ENCODE measurements at regions not wholly inside any gene's neighbourhood (a gene's known extent, or its start where the extent isn't known, plus 50 kb on each side); places are given as distances from the start of the nearest gene placed in this dataset.
"Not testable (repeated sequence)": the region's sequence is repeated elsewhere in the genome, so short reads cannot be mapped to it uniquely, and the experiment has no call there.

DNA sequence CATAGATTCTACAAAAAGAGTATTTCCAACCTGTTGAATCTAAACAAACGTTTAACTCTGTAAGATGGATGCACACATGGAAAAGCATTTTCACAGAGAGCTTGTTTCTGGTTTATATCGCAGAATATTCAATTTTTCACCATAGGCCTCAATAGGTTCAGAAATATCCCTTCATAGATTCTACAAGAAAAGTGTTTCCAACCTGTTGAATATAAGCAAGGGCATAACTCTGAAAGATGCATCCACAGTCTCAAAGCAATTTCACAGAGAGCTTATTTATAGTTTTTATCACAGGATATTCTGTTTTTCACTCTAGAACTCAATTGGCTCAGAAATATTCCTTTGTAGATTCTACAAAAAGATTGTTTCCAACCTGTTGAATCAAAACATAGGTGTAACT is 1483.6 kb downstream of the UQCRFS1 start:
- peaks cover 13 to 81% (median 58%) of the 10 kb centered on the region in 6 donors for H3K9me3 Mint-ChIP-seq
- H3K27ac Mint-ChIP-seq: no peak overlapping the region
- no peak for DNase-seq
- H3K4me3 Mint-ChIP-seq: no peak overlapping the region
- peaks cover 11 to 37% (median 23%) of the 10 kb centered on the region in 3 donors for H3K36me3 Mint-ChIP-seq
- no peaks in the 10 kb centered on the region for H3K4me1 Mint-ChIP-seq
- H3K27me3 Mint-ChIP-seq (ENCODE audit: low read depth in 3 of 3): no peaks in the 10 kb centered on the region

DNA sequence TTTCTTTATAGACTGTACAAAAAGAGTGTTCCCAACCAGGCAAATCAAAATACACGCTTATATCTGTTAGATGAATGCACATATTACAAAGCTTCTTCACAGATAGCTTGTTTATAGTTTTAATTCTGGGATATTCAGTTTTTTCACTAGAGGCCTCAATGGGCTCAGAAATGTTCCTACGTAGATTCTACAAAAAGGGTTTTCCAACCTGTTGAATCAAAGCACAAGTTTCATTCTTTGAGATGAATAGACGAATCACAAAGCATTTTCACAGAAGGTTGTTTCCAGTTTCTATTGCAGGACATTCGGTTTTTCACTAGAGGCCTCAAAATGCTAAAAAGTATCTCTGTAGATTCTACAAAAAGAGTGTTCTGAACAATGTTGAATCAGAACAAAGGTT is 1490.3 kb downstream of the UQCRFS1 start:
- peaks cover 23 to 92% (median 75%) of the 10 kb centered on the region in 6 donors for H3K9me3 Mint-ChIP-seq

DNA sequence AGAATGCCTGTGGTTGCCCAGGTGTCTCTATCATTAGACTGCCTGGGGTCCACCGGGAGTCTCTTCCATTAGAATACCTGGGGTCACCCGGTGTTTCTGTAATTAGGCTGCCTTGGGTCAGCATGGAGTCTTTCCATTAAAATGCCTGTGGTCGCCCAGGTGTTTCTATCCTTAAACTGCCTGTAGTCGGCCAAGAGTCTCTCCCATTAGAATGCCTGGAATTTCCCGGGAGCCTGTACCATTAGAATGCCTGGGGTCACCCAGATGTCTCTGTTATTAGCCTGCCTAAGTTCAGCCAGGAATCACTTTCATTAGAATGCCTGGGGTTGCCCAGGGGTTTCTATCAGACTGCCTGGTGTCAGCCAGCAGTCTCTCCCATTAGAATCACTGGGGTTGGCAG is 1492.8 kb downstream of the UQCRFS1 start:
- no peak for DNase-seq
- H3K27ac Mint-ChIP-seq: no peak overlapping the region
- H3K4me3 Mint-ChIP-seq: no peak overlapping the region
- peaks cover 0 to 7% (median 0%) of the 10 kb centered on the region in 3 donors for H3K36me3 Mint-ChIP-seq
- no peaks in the 10 kb centered on the region for H3K4me1 Mint-ChIP-seq
- H3K9me3 Mint-ChIP-seq: peaks cover 23 to 97% (median 69%) of the 10 kb centered on the region in 6 donors
- peaks cover 0 to 2% (median 2%) of the 10 kb centered on the region in 3 donors for H3K27me3 Mint-ChIP-seq (ENCODE audit: low read depth in 3 of 3)

More for the DNA sequence above, 1490.3 kb downstream of the UQCRFS1 start:
- H3K4me3 Mint-ChIP-seq: no peak overlapping the region
- H3K4me1 Mint-ChIP-seq: no peaks in the 10 kb centered on the region
- peaks cover 0 to 3% (median 3%) of the 10 kb centered on the region in 3 donors for H3K36me3 Mint-ChIP-seq
- H3K27me3 Mint-ChIP-seq (ENCODE audit: low read depth in 3 of 3): peaks cover 0 to 2% (median 0%) of the 10 kb centered on the region in 3 donors
- DNase-seq: no peak
- H3K27ac Mint-ChIP-seq: no peak overlapping the region

DNA sequence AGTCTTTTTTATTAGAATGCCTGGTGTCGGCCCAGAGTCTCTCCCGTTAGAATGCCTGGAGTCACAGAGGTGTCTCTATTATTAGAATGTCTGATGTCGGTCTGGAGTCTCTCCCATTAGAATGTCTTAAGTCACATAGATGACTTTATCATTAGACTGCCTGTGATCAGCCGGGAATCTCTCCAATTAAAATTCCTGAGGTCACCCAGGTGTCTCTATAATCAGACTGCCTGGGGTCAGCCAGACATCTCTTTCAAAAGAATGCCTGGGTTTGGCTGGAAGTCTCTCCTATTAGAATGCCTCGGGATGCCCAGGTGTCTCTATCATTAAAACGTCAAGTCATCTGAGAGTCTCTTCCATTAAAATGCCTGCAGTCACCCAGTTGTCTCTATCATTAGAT is 1493.9 kb downstream of the UQCRFS1 start:
- H3K27ac Mint-ChIP-seq: no peak overlapping the region
- H3K27me3 Mint-ChIP-seq (ENCODE audit: low read depth in 3 of 3): peaks cover 0 to 2% (median 2%) of the 10 kb centered on the region in 3 donors
- H3K9me3 Mint-ChIP-seq: peaks cover 23 to 98% (median 65%) of the 10 kb centered on the region in 6 donors
- H3K4me3 Mint-ChIP-seq: no peak overlapping the region
- DNase-seq: no peak
- peaks cover 0 to 5% (median 0%) of the 10 kb centered on the region in 3 donors for H3K36me3 Mint-ChIP-seq
- H3K4me1 Mint-ChIP-seq: no peaks in the 10 kb centered on the region

DNA sequence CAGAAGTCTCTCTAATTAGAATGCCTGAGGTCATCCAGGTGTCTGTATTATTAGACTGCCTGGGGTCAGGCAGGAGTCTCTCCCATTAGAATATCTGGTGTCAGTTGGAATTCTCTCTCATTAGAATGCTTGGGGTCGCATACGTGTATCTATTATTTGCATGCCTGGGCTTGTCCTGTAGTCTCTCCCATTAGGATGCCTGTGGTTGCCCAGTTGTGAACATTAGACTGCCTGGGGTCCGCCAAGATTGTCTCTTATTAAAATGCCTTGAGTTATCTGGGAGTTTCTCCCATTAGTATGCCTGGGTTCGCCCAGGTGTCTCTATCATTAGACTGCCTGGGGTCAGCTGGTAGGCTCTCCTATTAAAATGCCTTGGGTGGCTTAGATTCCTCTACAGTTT is 1494.7 kb downstream of the UQCRFS1 start:
- no peaks in the 10 kb centered on the region for H3K4me1 Mint-ChIP-seq
- H3K27ac Mint-ChIP-seq: no peak overlapping the region
- DNase-seq: no peak
- peaks cover 21 to 90% (median 61%) of the 10 kb centered on the region in 6 donors for H3K9me3 Mint-ChIP-seq
- H3K27me3 Mint-ChIP-seq (ENCODE audit: low read depth in 3 of 3): peaks cover 0 to 2% (median 2%) of the 10 kb centered on the region in 3 donors
- no peak overlapping the region for H3K4me3 Mint-ChIP-seq
- peaks cover 0 to 5% (median 0%) of the 10 kb centered on the region in 3 donors for H3K36me3 Mint-ChIP-seq

DNA sequence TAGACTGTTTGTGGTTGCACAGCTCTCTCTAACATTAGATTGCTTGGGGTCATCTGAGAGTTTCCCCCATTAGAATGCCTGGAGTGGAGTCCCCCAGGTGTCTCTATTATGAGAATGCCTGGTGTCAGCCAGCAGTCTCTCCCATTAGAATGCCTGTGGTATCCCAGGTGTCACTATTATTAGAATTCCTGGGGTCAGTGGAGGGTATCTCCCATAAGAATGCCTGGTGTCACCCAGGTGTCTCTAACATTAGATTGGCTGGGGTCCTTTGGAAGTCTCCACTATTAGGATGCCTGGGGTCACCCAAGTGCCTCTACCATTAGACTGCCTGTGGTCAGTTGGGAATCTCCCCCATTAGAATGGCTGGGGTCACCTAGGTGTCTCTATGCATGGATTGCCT is 1495.1 kb downstream of the UQCRFS1 start:
- Mint-ChIP-seq H3K27me3 (ENCODE audit: low read depth in 3 of 3) (peaks cover 0 to 2% (median 2%) of the 10 kb centered on the region in 3 donors), H3K27ac (no peak overlapping the region), H3K4me3 (no peak overlapping the region), H3K36me3 (peaks cover 0 to 5% (median 0%) of the 10 kb centered on the region in 3 donors), H3K9me3 (peaks cover 21 to 88% (median 60%) of the 10 kb centered on the region in 6 donors), H3K4me1 (no peaks in the 10 kb centered on the region)
- DNase-seq: no peak

DNA sequence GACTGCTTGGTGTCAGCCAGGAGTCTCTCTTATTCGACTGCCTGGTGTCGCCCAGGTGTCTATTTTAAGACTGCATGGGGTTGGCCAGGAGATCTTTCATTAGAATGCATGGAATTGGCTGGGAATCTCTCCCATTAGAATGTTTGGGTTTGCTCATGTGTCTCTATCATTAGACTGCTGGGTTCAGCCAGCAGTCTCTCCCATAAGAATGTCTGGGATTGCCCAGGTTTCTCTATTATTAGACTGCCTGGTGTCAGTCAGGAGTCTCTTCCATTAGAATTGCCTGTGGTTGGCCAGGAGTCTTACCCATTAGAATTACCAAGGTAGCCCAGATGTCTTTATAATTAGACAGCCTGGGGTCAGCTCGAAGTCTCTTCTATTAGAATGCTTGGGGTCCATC is 1496.0 kb downstream of the UQCRFS1 start:
- peaks cover 21 to 90% (median 58%) of the 10 kb centered on the region in 6 donors for H3K9me3 Mint-ChIP-seq
- H3K36me3 Mint-ChIP-seq: peaks cover 0 to 5% (median 0%) of the 10 kb centered on the region in 3 donors
- no peak for DNase-seq
- H3K4me1 Mint-ChIP-seq: no peaks in the 10 kb centered on the region
- H3K27me3 Mint-ChIP-seq (ENCODE audit: low read depth in 3 of 3): peaks cover 0 to 2% (median 2%) of the 10 kb centered on the region in 3 donors
- H3K27ac Mint-ChIP-seq: no peak overlapping the region
- H3K4me3 Mint-ChIP-seq: no peak overlapping the region

DNA sequence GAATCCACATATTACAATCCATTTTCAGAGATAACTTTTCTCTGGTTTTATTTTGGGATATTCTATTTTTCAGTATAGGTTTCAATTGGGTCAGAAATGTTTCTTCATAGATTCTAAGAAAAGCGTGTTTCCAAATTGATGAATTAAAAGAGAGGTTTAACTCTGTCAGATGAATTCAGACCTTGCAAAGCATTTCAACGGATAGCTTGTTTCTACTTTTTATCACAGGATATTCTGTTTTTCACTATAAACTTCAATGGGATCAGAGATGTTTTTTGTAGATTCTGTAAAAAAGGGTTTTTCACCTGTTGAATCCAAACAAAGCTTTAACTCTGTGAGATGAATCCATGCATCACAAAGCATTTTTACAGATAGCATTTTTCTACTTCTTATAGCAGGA is 1498.1 kb downstream of the UQCRFS1 start:
- Mint-ChIP-seq H3K36me3 (peaks cover 0 to 5% (median 4%) of the 10 kb centered on the region in 3 donors), H3K27me3 (ENCODE audit: low read depth in 3 of 3) (peaks cover 0 to 3% (median 0%) of the 10 kb centered on the region in 3 donors), H3K4me3 (no peak overlapping the region), H3K4me1 (no peaks in the 10 kb centered on the region), H3K9me3 (peaks cover 22 to 79% (median 46%) of the 10 kb centered on the region in 6 donors), H3K27ac (no peak overlapping the region)
- no peak for DNase-seq

DNA sequence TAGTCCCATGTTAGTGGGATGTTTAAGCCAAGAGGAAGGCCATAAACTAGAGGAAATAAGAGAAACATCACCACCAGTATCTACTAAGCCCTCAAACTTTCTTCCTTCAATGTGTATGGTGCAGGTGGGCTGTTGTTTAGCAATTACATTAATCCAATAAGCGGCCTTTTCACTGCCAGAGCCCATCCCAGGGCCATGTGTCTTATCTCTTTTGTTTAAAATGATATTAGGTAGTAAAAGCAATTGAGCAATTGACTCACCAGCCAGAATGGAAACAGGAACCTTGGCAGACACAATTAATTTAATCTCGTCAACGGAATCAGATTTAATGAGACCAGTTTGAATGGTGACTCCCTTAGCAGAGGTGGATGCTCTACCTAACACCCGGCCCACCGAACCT is 1503.5 kb downstream of the UQCRFS1 start:
- no peak overlapping the region for H3K27ac Mint-ChIP-seq
- peaks cover 0 to 2% (median 1%) of the 10 kb centered on the region in 3 donors for H3K27me3 Mint-ChIP-seq (ENCODE audit: low read depth in 3 of 3)
- H3K36me3 Mint-ChIP-seq: peaks cover 0 to 4% (median 0%) of the 10 kb centered on the region in 3 donors
- H3K9me3 Mint-ChIP-seq: peaks cover 8 to 71% (median 27%) of the 10 kb centered on the region in 6 donors
- DNase-seq: no peak
- no peak overlapping the region for H3K4me3 Mint-ChIP-seq
- H3K4me1 Mint-ChIP-seq: no peaks in the 10 kb centered on the region

DNA sequence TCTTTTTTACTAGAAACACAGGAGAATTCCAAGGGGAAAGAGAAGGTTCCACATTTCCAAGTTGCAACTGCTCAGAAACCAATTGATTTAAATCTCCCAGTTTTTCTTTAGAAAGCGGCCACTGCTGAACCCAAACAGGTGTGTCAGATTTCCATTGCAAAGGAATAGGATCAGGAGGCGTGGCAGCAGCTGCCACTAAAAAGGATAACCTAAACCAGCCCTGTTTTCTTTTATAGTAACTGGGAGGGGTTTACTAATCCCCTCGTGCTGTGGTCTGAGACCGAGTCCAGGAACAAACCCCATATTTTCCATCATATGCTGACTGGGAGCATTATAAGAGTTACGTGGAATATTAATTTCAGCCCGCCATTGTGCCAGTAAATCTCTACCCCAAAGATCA is 1504.0 kb downstream of the UQCRFS1 start:
- H3K36me3 Mint-ChIP-seq; H3K27me3 Mint-ChIP-seq (ENCODE audit: low read depth in 3 of 3); DNase-seq; H3K4me3 Mint-ChIP-seq; H3K27ac Mint-ChIP-seq; H3K4me1 Mint-ChIP-seq: not testable (repeated sequence)
- H3K9me3 Mint-ChIP-seq: peaks cover 8 to 72% (median 25%) of the 10 kb centered on the region in 6 donors

DNA sequence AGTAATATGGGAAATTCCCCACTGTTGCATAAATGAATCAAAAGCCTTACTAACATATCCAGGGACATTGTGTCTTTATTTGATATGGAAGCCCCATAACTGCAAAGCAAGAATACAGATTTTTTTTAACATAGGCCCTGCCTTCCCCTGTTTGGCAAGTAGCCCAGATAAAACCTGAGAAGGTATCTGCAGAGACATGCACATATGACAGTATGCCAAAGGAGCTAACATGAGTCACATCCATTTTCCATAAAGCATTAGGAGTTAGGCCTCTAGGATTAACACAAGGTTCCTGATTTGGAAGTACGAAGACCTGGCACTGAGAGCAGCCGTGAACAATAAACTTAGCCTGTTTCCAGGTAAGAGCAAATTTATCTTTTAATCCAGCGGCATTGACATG is 1505.9 kb downstream of the UQCRFS1 start:
- not testable (repeated sequence) for H3K27ac Mint-ChIP-seq; H3K27me3 Mint-ChIP-seq (ENCODE audit: low read depth in 3 of 3); DNase-seq; H3K4me1 Mint-ChIP-seq; H3K36me3 Mint-ChIP-seq; H3K4me3 Mint-ChIP-seq
- H3K9me3 Mint-ChIP-seq: peaks cover 8 to 58% (median 20%) of the 10 kb centered on the region in 6 donors

DNA sequence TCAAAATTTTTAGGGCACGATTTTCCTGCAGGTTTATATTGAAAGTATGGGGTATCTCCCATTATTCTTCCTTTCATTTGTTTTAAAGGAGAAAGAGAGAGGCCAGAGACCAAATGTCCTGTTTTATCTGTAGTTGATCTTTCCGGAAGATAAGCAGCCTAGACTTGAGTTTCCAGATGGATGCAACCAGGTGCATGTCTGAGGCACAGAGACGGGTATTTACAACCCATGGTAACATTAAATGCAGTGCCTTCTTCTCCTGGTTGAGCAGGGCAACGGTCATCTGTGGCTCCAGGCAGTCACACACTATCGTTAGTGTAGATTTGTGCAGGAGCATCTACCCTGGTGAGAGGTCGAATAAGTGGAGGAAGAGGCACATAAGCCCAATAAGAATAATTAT is 1507.1 kb downstream of the UQCRFS1 start:
- peaks cover 3 to 51% (median 15%) of the 10 kb centered on the region in 6 donors for H3K9me3 Mint-ChIP-seq
- peaks cover 0 to 4% (median 0%) of the 10 kb centered on the region in 3 donors for H3K27me3 Mint-ChIP-seq (ENCODE audit: low read depth in 3 of 3)
- no peak for DNase-seq
- peaks cover 0 to under 1% (median 0%) of the 10 kb centered on the region in 3 donors for H3K36me3 Mint-ChIP-seq
- H3K4me3 Mint-ChIP-seq: no peak overlapping the region
- no peak overlapping the region for H3K27ac Mint-ChIP-seq
- no peaks in the 10 kb centered on the region for H3K4me1 Mint-ChIP-seq

DNA sequence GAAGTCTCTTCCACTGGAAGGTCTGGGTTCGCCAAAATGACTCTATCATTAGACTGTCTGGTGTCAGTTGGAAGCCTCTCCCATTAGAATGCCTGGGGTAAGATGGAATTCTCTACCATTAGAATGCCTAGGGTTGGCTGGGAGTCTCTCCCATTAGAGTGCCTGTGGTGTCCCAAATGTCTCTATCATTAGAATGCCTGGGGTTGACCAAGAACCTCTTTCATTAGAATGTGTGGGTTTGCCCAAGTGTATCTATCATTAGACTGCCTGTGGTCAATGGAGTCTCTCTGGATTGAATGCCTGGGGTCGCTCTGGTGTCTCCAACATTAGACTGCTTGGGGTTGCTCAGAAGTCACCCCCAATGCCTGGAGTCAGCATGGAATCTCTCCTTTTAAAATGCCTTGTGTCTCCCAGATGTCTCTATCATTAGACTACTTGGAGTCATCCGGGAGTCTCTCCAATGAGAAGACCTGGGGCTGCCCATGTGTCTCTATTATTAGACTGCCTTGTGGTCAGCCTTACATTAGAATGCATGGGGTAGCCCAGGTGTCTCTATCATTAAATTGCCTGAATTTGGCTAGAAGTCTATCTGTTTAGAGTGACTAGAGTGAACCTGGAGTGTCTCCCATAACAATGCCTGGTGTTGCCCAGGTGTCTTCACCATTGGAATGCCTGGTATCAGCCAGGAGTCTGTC is 1518.4 kb downstream of the UQCRFS1 start:
- H3K9me3 Mint-ChIP-seq: peaks cover 12 to 69% (median 31%) of the 10 kb centered on the region in 6 donors

DNA sequence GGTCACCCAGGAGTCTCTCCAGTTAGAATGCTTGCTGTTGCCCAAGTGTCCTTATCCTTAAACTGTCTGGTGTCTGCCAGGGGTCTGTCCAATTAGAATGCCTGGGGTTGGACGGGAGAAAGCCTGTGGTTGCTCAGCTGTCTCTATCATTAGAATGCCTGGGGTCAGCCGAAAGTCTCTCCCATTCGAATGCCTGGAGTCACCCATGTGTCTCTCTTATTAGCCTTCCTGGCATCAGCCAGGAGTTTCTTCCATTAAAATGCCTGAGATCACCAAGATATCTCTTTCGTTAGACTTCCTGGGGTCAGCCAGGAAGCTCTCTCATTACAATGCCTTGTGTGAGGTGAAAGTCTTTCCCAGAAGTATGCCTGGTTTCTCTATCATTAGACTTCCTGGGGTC is 1521.0 kb downstream of the UQCRFS1 start:
- H3K4me1 Mint-ChIP-seq: no peaks in the 10 kb centered on the region
- DNase-seq: no peak
- no peak overlapping the region for H3K27ac Mint-ChIP-seq
- H3K4me3 Mint-ChIP-seq: no peak overlapping the region
- H3K36me3 Mint-ChIP-seq: no peaks in the 10 kb centered on the region
- H3K27me3 Mint-ChIP-seq (ENCODE audit: low read depth in 3 of 3): peaks cover 0 to 4% (median 0%) of the 10 kb centered on the region in 3 donors
- H3K9me3 Mint-ChIP-seq: peaks cover 12 to 50% (median 26%) of the 10 kb centered on the region in 6 donors

More for the DNA sequence above, 1518.4 kb downstream of the UQCRFS1 start:
- DNase-seq: no peak
- Mint-ChIP-seq H3K4me1 (no peaks in the 10 kb centered on the region), H3K27ac (no peak overlapping the region), H3K36me3 (no peaks in the 10 kb centered on the region), H3K27me3 (ENCODE audit: low read depth in 3 of 3) (peaks cover 0 to 4% (median 0%) of the 10 kb centered on the region in 3 donors), H3K4me3 (no peak overlapping the region)

Measured in immature natural killer cell (primary cell).